ENCODE measurements at regions not wholly inside any gene's neighbourhood (a gene's known extent, or its start where the extent isn't known, plus 50 kb on each side); places are given as distances from the start of the nearest gene placed in this dataset.
A peak's percentile ranks its signal among the peaks of the same experiment; 100 is the strongest.

DNA sequence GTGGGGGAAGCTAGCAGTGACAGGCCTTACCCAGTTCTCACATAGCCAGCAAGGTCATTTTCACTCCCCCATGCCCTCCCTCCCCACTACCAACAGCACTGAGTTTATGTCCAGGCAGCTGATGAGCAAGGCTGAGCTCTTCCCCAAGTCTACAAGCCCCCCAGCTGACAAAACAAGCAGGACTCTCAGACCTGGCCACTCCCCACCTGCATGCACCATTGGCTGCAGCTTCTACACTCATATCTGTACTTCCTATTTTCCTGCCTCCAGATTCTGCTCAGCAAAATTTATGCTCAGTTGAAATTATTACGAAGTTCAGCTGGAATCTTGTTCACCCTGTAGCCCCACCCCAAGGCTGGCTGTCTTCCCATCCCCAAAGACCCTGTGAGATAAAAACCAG is 339.3 kb downstream of the ARL6IP6 start:
- Mint-ChIP-seq H3K27ac (peak overlapping the region; percentile 75), H3K36me3 (ENCODE audit: low read depth) (no peaks in the 10 kb centered on the region), H3K9me3 (no peaks in the 10 kb centered on the region), H3K27me3 (ENCODE audit: insufficient read depth, low read depth, poor library complexity) (peaks cover 3% of the 10 kb centered on the region), H3K4me3 (no peak overlapping the region), H3K4me1 (peaks cover 12% of the 10 kb centered on the region)
- H3K4me1 ChIP-seq (ENCODE audit: insufficient read depth), result 0 out of 2 replicates have a peak, but pooled peaks cover 4% of the 10 kb centered on the region
- H3K9me2 ChIP-seq (ENCODE audit: insufficient read depth), result no peaks in the 10 kb centered on the region
- H3K36me3 ChIP-seq (ENCODE audit: insufficient read depth), result no peaks in the 10 kb centered on the region
- DNase-seq (ENCODE audit: low spot score) (no peak), ATAC-seq (no peak)
- no peaks in the 10 kb centered on the region for H4K20me1 ChIP-seq (replicated peaks; ENCODE audit: insufficient read depth)
- H3K27me3 ChIP-seq (ENCODE audit: insufficient read depth), result no peaks in the 10 kb centered on the region
- no peaks in the 10 kb centered on the region for H3K79me2 ChIP-seq (replicated peaks; ENCODE audit: insufficient read depth)
- no peaks in the 10 kb centered on the region for H3F3A ChIP-seq (replicated peaks; ENCODE audit: low read depth)
- no peak overlapping the region for H2AFZ ChIP-seq
- H3K4me3 ChIP-seq, result no peak overlapping the region
- no peak overlapping the region for H3K27ac ChIP-seq (ENCODE audit: low read depth)
- TF ChIP-seq ZNF331 (CRISPR knock-in tag; IDR thresholded peaks at IDR 0.05; ENCODE audit: low read depth), result no peak
- TF ChIP-seq REST (IDR thresholded peaks at IDR 0.05; ENCODE audit: unreplicated experiment), result no peak
- TF ChIP-seq CREB1 (CRISPR knock-in tag; IDR thresholded peaks at IDR 0.05; ENCODE audit: low read depth), result no peak
- TF ChIP-seq, protein P1, sequence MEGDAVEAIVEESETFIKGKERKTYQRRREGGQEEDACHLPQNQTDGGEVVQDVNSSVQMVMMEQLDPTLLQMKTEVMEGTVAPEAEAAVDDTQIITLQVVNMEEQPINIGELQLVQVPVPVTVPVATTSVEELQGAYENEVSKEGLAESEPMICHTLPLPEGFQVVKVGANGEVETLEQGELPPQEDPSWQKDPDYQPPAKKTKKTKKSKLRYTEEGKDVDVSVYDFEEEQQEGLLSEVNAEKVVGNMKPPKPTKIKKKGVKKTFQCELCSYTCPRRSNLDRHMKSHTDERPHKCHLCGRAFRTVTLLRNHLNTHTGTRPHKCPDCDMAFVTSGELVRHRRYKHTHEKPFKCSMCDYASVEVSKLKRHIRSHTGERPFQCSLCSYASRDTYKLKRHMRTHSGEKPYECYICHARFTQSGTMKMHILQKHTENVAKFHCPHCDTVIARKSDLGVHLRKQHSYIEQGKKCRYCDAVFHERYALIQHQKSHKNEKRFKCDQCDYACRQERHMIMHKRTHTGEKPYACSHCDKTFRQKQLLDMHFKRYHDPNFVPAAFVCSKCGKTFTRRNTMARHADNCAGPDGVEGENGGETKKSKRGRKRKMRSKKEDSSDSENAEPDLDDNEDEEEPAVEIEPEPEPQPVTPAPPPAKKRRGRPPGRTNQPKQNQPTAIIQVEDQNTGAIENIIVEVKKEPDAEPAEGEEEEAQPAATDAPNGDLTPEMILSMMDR (conservative IDR thresholded peaks at IDR 0.05; ENCODE audit: low read depth in 2 of 2), result no peak
- TF ChIP-seq ETS1 (IDR thresholded peaks at IDR 0.05), result no peak
- TF ChIP-seq, protein P2, sequence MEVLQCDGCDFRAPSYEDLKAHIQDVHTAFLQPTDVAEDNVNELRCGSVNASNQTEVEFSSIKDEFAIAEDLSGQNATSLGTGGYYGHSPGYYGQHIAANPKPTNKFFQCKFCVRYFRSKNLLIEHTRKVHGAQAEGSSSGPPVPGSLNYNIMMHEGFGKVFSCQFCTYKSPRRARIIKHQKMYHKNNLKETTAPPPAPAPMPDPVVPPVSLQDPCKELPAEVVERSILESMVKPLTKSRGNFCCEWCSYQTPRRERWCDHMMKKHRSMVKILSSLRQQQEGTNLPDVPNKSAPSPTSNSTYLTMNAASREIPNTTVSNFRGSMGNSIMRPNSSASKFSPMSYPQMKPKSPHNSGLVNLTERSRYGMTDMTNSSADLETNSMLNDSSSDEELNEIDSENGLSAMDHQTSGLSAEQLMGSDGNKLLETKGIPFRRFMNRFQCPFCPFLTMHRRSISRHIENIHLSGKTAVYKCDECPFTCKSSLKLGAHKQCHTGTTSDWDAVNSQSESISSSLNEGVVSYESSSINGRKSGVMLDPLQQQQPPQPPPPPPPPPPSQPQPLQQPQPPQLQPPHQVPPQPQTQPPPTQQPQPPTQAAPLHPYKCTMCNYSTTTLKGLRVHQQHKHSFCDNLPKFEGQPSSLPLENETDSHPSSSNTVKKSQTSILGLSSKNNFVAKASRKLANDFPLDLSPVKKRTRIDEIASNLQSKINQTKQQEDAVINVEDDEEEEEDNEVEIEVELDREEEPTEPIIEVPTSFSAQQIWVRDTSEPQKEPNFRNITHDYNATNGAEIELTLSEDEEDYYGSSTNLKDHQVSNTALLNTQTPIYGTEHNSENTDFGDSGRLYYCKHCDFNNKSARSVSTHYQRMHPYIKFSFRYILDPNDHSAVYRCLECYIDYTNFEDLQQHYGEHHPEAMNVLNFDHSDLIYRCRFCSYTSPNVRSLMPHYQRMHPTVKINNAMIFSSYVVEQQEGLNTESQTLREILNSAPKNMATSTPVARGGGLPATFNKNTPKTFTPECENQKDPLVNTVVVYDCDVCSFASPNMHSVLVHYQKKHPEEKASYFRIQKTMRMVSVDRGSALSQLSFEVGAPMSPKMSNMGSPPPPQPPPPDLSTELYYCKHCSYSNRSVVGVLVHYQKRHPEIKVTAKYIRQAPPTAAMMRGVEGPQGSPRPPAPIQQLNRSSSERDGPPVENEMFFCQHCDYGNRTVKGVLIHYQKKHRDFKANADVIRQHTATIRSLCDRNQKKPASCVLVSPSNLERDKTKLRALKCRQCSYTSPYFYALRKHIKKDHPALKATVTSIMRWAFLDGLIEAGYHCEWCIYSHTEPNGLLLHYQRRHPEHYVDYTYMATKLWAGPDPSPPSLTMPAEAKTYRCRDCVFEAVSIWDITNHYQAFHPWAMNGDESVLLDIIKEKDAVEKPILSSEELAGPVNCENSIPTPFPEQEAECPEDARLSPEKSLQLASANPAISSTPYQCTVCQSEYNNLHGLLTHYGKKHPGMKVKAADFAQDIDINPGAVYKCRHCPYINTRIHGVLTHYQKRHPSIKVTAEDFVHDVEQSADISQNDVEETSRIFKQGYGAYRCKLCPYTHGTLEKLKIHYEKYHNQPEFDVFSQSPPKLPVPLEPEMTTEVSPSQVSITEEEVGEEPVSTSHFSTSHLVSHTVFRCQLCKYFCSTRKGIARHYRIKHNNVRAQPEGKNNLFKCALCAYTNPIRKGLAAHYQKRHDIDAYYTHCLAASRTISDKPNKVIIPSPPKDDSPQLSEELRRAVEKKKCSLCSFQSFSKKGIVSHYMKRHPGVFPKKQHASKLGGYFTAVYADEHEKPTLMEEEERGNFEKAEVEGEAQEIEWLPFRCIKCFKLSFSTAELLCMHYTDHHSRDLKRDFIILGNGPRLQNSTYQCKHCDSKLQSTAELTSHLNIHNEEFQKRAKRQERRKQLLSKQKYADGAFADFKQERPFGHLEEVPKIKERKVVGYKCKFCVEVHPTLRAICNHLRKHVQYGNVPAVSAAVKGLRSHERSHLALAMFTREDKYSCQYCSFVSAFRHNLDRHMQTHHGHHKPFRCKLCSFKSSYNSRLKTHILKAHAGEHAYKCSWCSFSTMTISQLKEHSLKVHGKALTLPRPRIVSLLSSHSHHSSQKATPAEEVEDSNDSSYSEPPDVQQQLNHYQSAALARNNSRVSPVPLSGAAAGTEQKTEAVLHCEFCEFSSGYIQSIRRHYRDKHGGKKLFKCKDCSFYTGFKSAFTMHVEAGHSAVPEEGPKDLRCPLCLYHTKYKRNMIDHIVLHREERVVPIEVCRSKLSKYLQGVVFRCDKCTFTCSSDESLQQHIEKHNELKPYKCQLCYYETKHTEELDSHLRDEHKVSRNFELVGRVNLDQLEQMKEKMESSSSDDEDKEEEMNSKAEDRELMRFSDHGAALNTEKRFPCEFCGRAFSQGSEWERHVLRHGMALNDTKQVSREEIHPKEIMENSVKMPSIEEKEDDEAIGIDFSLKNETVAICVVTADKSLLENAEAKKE (CRISPR knock-in tag; IDR thresholded peaks at IDR 0.05), result no peak
- TF ChIP-seq POLR2AphosphoS5 (IDR thresholded peaks at IDR 0.05; ENCODE audit: low read depth), result no peak
- no peak for TF ChIP-seq EZH2 (IDR thresholded peaks at IDR 0.05; ENCODE audit: low read depth, unreplicated experiment)
- no peak for TF ChIP-seq EZH2phosphoT487 (IDR thresholded peaks at IDR 0.05; ENCODE audit: unreplicated experiment)
- TF ChIP-seq ZNF114 (CRISPR knock-in tag; IDR thresholded peaks at IDR 0.05), result no peak
- TF ChIP-seq NANOG (IDR thresholded peaks at IDR 0.05; ENCODE audit: borderline replicate concordance), result no peak
- TF ChIP-seq JUNB (IDR thresholded peaks at IDR 0.05; ENCODE audit: unreplicated experiment), result no peak
- no peak for TF ChIP-seq STAT1 (IDR thresholded peaks at IDR 0.05; ENCODE audit: unreplicated experiment)
- no peak overlapping the region for H3K4me2 ChIP-seq

Data from GM23338 (cell line).